ENCODE measurements at regions not wholly inside any gene's neighbourhood (a gene's known extent, or its start where the extent isn't known, plus 50 kb on each side); places are given as distances from the start of the nearest gene placed in this dataset.

- TF ChIP-seq CTCF (IDR thresholded peaks at IDR 0.05 in 2 of 3, conservative IDR thresholded peaks at IDR 0.05 in 1 of 3; ENCODE audit: borderline replicate concordance in 1 of 3, insufficient read depth in 1 of 3, low read depth in 2 of 3, low read length in 2 of 3), result no peak
- TF ChIP-seq POLR2A (IDR thresholded peaks at IDR 0.05; ENCODE audit: borderline replicate concordance, extremely low read depth, insufficient read depth, insufficient read length), result no peak
- no peak for TF ChIP-seq JUND (IDR thresholded peaks at IDR 0.05)
- no peak for TF ChIP-seq ZBTB33 (IDR thresholded peaks at IDR 0.05; ENCODE audit: extremely low read depth, insufficient replicate concordance, low read length)
- TF ChIP-seq SRF (IDR thresholded peaks at IDR 0.05; ENCODE audit: low read depth), result no peak
- no peak for TF ChIP-seq FOSL1 (IDR thresholded peaks at IDR 0.05; ENCODE audit: low read depth)
These were observed 230.9 kb upstream of the MSX2 start for GRCh38 chr5:174493530-174493929.

Data from HCT116 (cell line).